Esophagus (tissue), 2 donors: ENCODE measurements at regions not wholly inside any gene's neighbourhood (a gene's known extent, or its start where the extent isn't known, plus 50 kb on each side); places are given as distances from the start of the nearest gene placed in this dataset.

Experiments
- H3K27ac ChIP-seq, 2 donors: one replicate each; pipeline ENCODE4 v1.5.1; 2013; ENCODE audit warnings: low read depth in 2 of 2, mild to moderate bottlenecking in 2 of 2, inconsistent platforms in 1 of 2, low read length in 1 of 2, moderate library complexity in 1 of 2
- H3K27me3 ChIP-seq, 2 donors: one replicate each; pipeline ENCODE4 v1.6.1; 2013; ENCODE audit warnings: low read length in 2 of 2, control low read depth in 1 of 2, mild to moderate bottlenecking in 1 of 2; ENCODE audit not compliant: insufficient read depth in 2 of 2, control insufficient read depth in 1 of 2
- H3K36me3 ChIP-seq, 2 donors: one replicate each; pipeline ENCODE4 v1.6.1; 2013; ENCODE audit warnings: low read length in 1 of 2; ENCODE audit not compliant: control insufficient read depth in 2 of 2, insufficient read depth in 2 of 2
- H3K4me1 ChIP-seq, 2 donors: one replicate each; pipeline ENCODE4 v1.6.1; 2013; ENCODE audit warnings: low read length in 1 of 2; ENCODE audit not compliant: control insufficient read depth in 2 of 2, insufficient read depth in 2 of 2
- H3K4me3 ChIP-seq, 2 donors: one replicate each; pipeline ENCODE4 v1.5.1; 2013; ENCODE audit warnings: low read length in 2 of 2, mild to moderate bottlenecking in 2 of 2, low read depth in 1 of 2, moderate library complexity in 1 of 2
- H3K9me3 ChIP-seq, 2 donors: one replicate each; pipeline ENCODE4 v1.6.1; 2013; ENCODE audit warnings: mild to moderate bottlenecking in 2 of 2, low read depth in 1 of 2, low read length in 1 of 2, moderate library complexity in 1 of 2; ENCODE audit not compliant: control insufficient read depth in 2 of 2, insufficient read depth in 1 of 2
- WGBS, 2 donors: extraction: QIAGEN DNeasy Blood & Tissue Kit; methylation state at CpG; one replicate each; pipeline ENCODE4 v1.1.7; 2013; 5-methylcytosine and 5-hydroxymethylcytosine counted together
- donor health status: healthy with polysubstance abuse.
- donor health status: Bipolar disorder and iron deficiency.

DNA sequence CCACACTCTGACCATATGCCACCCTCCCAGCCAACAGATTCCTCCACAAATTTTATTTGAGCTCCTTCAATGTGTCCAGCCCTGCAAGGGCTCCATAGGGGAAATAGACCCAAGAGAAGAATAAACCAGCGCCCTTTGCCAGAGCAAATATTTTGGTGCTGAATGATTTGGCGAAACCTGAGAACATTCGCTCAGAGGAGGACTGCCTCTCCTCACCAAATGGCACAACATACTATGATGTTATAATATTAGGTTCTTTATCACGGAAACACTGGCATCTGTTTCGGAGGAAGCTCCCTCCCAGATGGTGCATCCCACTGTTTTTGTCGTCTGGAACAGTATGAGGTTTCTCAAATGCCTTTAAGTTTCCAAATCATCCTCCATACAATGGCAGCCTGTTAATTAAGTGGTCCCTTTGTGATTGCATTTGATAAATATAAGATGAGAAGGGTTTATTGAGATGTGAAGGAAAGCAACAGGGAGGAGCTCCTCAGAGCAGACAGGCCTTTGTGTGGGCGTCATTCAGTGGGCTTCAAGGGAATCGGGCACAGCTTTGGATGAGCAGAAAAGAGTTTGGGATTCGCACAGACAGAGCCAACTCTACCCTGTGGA is 139.1 kb upstream of the ADRA1B start:
- 88 to 89% methylated on average over 9 of the region's 9 CpGs for WGBS, 2 donors
- Histone ChIP-seq H3K4me1 (peaks cover 0 to 5% of the 10 kb centered on the region in 2 donors), H3K36me3 (no peaks in the 10 kb centered on the region)

DNA sequence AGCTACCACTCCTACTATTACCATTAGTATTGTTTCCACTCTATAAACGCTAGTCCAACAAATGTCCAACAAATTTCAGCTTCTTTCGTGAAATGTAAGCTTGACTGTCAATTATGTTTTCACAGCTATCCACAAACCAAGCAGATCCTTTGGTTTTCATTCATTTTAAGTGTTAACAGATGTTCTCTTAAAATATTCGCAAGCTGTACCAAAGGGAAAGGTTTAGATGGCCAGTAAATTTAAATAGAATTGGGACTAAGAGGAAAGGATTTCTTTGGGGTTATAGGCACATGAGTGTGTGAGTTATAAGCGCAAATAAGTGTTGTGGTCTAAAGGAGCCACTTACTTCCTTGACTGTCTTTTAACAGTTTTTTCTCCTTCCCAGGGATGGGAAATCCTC is 136.8 kb upstream of the ADRA1B start:
- no peak overlapping the region for H3K27ac ChIP-seq
- WGBS, 2 donors: 91 to 92% methylated on average over 4 of the region's 4 CpGs

More for the DNA sequence above, 139.1 kb upstream of the ADRA1B start:
- Histone ChIP-seq H3K9me3 (no peaks in the 10 kb centered on the region), H3K27ac (no peak overlapping the region), H3K4me3 (no peak overlapping the region), H3K27me3 (no peaks in the 10 kb centered on the region)

DNA sequence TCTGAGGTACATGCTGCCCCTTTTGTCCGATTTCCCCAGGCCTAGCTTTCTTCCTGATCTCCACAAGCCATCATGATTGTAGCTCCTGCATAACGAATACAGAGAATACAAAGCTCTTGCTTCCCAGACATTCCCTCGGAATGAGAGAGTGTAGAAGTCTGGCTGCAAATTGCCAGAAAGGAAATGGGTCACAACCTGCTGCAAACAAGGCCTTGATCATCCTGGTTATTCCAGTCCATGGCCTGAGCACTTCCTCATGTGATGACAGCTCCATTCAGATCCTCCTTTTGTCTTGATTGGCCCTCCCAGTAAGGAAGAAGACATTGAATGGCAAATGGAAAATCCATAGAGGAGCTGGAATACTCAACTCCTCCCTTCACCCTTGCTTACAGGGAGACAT is 136.0 kb upstream of the ADRA1B start:
- no peaks in the 10 kb centered on the region for H3K36me3 ChIP-seq
- H3K4me1 ChIP-seq: no peaks in the 10 kb centered on the region
- no peak overlapping the region for H3K27ac ChIP-seq
- H3K9me3 ChIP-seq: no peaks in the 10 kb centered on the region
- no peaks in the 10 kb centered on the region for H3K27me3 ChIP-seq
- 87 to 90% methylated on average over 3 of the region's 3 CpGs for WGBS, 2 donors
- H3K4me3 ChIP-seq: no peak overlapping the region

More for the DNA sequence above, 136.8 kb upstream of the ADRA1B start:
- H3K27me3 ChIP-seq: no peaks in the 10 kb centered on the region
- H3K4me1 ChIP-seq: no peaks in the 10 kb centered on the region
- H3K36me3 ChIP-seq: no peaks in the 10 kb centered on the region
- H3K9me3 ChIP-seq: no peaks in the 10 kb centered on the region
- H3K4me3 ChIP-seq: no peak overlapping the region

DNA sequence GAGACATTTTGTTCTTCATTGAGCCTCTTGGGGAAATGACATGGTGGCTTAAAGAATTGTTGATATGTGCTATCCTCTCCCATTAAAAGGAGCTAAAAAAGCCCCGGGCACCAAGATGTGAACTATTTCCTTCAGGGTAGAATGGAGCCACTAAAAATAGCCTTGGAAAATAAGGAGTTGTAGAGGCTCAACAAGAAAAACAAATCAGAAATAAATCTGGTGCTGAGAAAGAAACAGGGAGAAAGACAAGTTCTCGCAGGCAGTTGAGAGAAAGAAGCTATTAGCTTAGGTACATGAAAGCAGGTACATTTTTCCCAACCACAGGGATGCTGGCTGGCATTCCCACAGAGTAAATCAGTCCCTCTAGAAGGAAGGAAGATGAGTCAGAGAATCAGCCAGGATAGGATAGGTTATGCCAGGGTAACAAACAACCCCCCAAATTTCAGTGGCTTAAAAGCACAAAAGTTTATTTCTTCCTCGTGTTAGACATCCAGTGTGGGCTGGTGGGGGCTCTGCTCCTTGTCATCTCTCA is 134.6 kb upstream of the ADRA1B start:
- Histone ChIP-seq H3K27ac (no peak overlapping the region), H3K36me3 (no peaks in the 10 kb centered on the region), H3K4me1 (no peaks in the 10 kb centered on the region), H3K27me3 (no peaks in the 10 kb centered on the region), H3K4me3 (no peak overlapping the region), H3K9me3 (no peaks in the 10 kb centered on the region)
- 60 to 74% methylated on average over 3 of the region's 3 CpGs for WGBS, 2 donors

DNA sequence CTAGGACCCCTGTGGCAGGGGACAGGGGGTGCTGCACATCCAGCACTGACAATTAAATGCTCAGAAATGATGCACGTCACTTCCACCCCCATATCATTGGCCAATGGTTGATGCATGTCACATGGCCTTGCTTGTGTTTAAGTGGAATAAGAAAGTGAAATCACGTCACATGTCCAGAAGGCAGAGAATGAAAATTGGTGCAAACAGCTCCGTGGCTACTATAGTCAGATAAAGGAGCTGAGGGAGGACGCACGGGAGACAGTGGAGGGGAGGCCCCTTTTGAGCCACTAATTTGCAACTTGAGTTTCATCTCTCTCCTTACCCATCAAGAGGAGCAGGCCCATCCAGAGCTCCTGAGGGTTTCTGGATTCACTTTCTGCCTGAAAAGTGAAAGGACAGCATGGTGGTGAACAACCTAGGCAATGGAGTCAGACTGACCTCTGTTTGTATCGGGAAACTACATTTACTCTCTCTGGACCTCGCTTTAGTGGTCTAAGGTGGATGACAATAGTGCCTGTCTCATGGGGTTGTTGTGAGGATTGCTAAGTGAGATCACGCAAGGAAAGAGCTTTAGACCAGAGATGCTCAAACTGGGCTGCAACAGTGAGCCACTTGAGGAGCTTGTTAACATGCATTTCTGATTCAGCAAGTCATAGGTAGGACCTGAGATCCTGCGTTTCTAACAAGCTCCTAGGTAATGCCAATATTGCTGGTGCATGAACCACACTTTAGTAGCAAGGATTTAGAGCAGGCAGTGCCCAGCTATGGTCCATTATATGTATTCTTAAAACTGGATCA is 133.9 kb upstream of the ADRA1B start:
- 80 to 84% methylated on average over 9 of the region's 9 CpGs for WGBS, 2 donors
- Histone ChIP-seq H3K4me1 (no peaks in the 10 kb centered on the region), H3K27ac (no peak overlapping the region), H3K27me3 (no peaks in the 10 kb centered on the region), H3K9me3 (no peaks in the 10 kb centered on the region), H3K4me3 (no peak overlapping the region), H3K36me3 (no peaks in the 10 kb centered on the region)

DNA sequence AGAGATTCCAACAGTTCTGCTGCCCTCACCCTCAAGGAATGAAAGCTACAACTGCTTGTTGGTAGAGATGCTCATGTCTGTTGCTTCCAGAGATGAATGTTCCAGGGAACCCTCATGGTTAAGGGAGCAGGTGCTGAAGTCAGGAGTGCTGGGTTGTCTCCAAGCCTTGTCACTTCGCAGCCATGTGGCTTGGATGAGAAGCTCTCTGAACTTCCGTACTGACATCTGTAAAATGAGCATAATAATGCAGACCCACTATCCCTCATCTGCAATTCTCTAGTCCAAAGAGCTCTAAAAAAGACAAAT is 133.3 kb upstream of the ADRA1B start:
- Histone ChIP-seq H3K9me3 (no peaks in the 10 kb centered on the region), H3K27me3 (no peaks in the 10 kb centered on the region), H3K4me3 (no peak overlapping the region), H3K4me1 (no peaks in the 10 kb centered on the region), H3K36me3 (no peaks in the 10 kb centered on the region), H3K27ac (no peak overlapping the region)
- 86 to 88% methylated on average over 2 of the region's 2 CpGs for WGBS, 2 donors

DNA sequence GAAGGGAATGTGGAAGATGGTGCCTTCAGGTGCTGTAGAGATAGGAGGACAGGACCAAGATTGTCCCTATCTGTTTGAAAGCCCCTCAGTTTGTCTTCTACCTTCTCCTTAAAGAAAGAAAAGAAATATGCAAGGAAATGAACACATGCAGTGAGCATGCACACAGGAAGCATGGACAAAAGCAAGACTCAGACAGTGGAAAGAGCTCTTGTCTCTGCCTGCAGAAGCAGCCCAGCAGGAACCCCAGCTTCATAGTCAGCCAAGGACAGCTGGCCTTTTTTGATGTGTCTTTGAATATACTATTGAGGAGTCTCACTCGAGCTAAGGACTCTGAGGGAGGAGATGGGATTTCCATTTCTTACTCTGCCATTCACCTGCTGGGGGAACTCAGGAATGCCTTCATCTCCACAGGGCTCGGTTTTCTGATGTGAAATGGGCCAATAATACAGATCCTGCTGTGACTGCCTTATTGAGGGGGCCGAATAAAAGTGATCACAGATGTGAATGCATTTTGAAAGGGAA is 132.5 kb upstream of the ADRA1B start:
- no peak overlapping the region for H3K27ac ChIP-seq
- H3K27me3 ChIP-seq: no peaks in the 10 kb centered on the region
- H3K4me3 ChIP-seq: no peak overlapping the region
- no peaks in the 10 kb centered on the region for H3K4me1 ChIP-seq
- H3K36me3 ChIP-seq: no peaks in the 10 kb centered on the region
- WGBS, 2 donors: 63 to 72% methylated on average over 3 of the region's 3 CpGs
- H3K9me3 ChIP-seq: no peaks in the 10 kb centered on the region

DNA sequence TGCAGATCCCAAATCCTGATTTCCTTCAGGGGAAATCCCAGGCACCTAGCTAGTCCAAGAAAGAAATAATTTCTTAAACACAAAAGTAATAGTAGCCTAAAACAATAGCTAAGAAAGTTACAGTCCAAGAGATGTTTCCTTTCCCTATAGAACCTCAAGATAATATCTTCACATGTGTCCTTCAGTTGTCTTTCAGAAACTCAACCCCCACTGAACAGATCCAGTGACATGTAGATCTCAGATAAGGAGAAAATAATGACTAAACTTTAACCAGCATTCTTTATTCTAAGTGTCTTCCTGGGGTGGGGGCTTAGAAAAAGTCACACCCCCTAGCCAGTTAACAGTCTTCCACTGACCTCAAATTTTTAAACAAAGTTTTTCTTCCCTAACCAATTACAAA is 131.3 kb upstream of the ADRA1B start:
- Histone ChIP-seq H3K27me3 (no peaks in the 10 kb centered on the region), H3K4me1 (no peaks in the 10 kb centered on the region), H3K9me3 (no peaks in the 10 kb centered on the region), H3K4me3 (no peak overlapping the region), H3K36me3 (no peaks in the 10 kb centered on the region), H3K27ac (no peak overlapping the region)

DNA sequence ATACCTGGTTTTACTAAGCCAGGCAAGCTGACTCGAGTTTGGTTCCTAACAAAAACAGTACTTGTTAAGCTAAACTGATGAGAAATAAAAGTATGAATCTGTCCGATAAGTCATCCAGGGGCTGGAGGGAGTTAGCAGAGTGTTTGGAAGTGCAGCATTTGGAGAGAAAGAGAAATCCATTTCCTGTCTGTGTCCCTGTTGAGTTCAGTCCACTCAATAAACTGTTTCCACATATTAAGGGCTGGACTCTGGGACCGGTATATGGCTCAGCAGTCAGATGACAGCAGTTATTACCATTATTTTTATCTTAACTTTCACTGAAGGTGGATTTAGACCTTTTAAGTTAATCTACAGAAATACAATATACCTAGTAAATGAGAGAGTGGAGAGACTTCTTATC is 130.6 kb upstream of the ADRA1B start:
- H3K9me3 ChIP-seq: no peaks in the 10 kb centered on the region
- WGBS, 2 donors: 65 to 69% methylated on average over 3 of the region's 3 CpGs
- H3K4me3 ChIP-seq: no peak overlapping the region
- no peaks in the 10 kb centered on the region for H3K4me1 ChIP-seq
- no peak overlapping the region for H3K27ac ChIP-seq
- no peaks in the 10 kb centered on the region for H3K36me3 ChIP-seq
- no peaks in the 10 kb centered on the region for H3K27me3 ChIP-seq

DNA sequence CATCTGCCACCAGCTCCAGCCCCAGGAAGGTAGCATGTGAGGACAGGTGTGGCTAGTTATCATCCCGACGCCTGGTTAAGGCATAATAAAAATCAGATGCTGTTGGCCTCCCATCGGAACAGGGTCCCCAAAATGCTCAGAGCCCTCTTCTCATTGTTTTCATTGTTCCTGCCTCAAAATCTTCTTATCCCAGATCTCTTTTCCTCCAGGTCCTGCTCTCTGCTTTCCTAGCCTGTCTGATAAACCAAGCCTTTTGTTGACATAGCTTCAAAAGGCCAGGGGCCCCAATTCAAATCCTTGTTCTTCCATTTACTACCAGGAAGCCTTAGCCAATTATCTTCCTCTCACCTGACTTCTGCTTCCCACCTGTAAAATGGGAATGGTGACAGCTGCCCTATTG is 130.1 kb upstream of the ADRA1B start:
- Histone ChIP-seq H3K4me3 (no peak overlapping the region), H3K27ac (no peak overlapping the region), H3K4me1 (no peaks in the 10 kb centered on the region), H3K36me3 (no peaks in the 10 kb centered on the region), H3K27me3 (no peaks in the 10 kb centered on the region), H3K9me3 (no peaks in the 10 kb centered on the region)
- 84 to 94% methylated on average over 3 of the region's 3 CpGs for WGBS, 2 donors
